B cell (primary cell): ENCODE measurements at regions not wholly inside any gene's neighbourhood (a gene's known extent, or its start where the extent isn't known, plus 50 kb on each side); places are given as distances from the start of the nearest gene placed in this dataset.

ENCODE experiments used
- ATAC-seq: fragments of 200-7000 bp; cut with Tn5 transposase; one replicate; pipeline ENCODE4 v1.10.0; 2021; ENCODE audit warnings: low read depth, mild to moderate bottlenecking, moderate number of reproducible peaks, moderate library complexity
- CTCF ChIA-PET: fragments of 350-600 bp; sonication (Branson Sonifier 250); formaldehyde crosslinking; loops from one replicate; lab custom pipeline; 2021; ENCODE audit warnings: antibody characterized with exemption, inconsistent platforms; lab: Charles Lee
- POLR2A ChIA-PET: fragments of 350-600 bp; sonication (Branson Sonifier 250); formaldehyde crosslinking; loops from one replicate; lab custom pipeline; 2021; ENCODE audit warnings: antibody characterized with exemption; lab: Charles Lee
- DNase-seq: peaks from one replicate; pipeline ENCODE4 v3.0.0; 2013
- H2AFZ ChIP-seq: 2 replicates; pipeline ENCODE4 v1.6.1; 2012; ENCODE audit warnings: mild to moderate bottlenecking, low read depth, low read length; ENCODE audit not compliant: insufficient read depth, poor library complexity, severe bottlenecking
- H3K27ac ChIP-seq, 2 donors: 1 replicate in 1 of 2; 2 replicates in 1 of 2; pipeline ENCODE4 v1.5.1; 2012 to 2013; ENCODE audit warnings: low read length in 2 of 2, mild to moderate bottlenecking in 2 of 2, moderate library complexity in 1 of 2
- H3K27me3 ChIP-seq, 4 experiments: fragments of 200-600 bp in 1 of 4; sonication (generic) in 1 of 4; replicated peaks in 1 of 4; 1 replicate in 2 of 4; 2 replicates in 2 of 4; pipeline versions ENCODE4 v1.6.1 to v1.7.0; 2013 to 2016; ENCODE audit warnings: low read length in 3 of 4, mild to moderate bottlenecking in 2 of 4, mixed read lengths in 1 of 4, moderate library complexity in 1 of 4; ENCODE audit not compliant: insufficient read depth in 4 of 4, control insufficient read depth in 3 of 4; ENCODE audit errors: control extremely low read depth in 1 of 4
- H3K36me3 ChIP-seq, 2 experiments: replicated peaks in 1 of 2; 1 replicate in 1 of 2; 2 replicates in 1 of 2; pipeline versions ENCODE4 v1.6.1 to v1.7.1; 2013; ENCODE audit warnings: low read length in 1 of 2; ENCODE audit not compliant: insufficient read depth in 2 of 2, control insufficient read depth in 1 of 2; ENCODE audit errors: control extremely low read depth in 1 of 2, extremely low read depth in 1 of 2
- H3K4me1 ChIP-seq, 2 donors: fragments of 200-600 bp in 1 of 2; sonication (generic) in 1 of 2; 1 replicate in 1 of 2; 2 replicates in 1 of 2; pipeline versions ENCODE4 v1.5.1 to v1.6.1; 2013 to 2017; ENCODE audit warnings: low read length in 2 of 2; ENCODE audit not compliant: control insufficient read depth in 2 of 2, insufficient read depth in 2 of 2
- H3K4me2 ChIP-seq: replicated peaks from 2 replicates; pipeline ENCODE3; 2012; ENCODE audit warnings: mild to moderate bottlenecking, low read depth, low read length; ENCODE audit not compliant: poor library complexity, severe bottlenecking
- H3K4me3 ChIP-seq, 5 experiments: fragments of 200-600 bp in 1 of 5; sonication (generic) in 1 of 5; 1 replicate in 3 of 5; 2 replicates in 2 of 5; pipeline versions ENCODE4 v1.5.1 to v1.7.0; 2011 to 2016; ENCODE audit warnings: low read length in 4 of 5, mild to moderate bottlenecking in 4 of 5, low read depth in 2 of 5, control low read depth in 1 of 5, moderate library complexity in 1 of 5; ENCODE audit not compliant: insufficient read depth in 1 of 5; ENCODE audit errors: control extremely low read depth in 1 of 5, extremely low read depth in 1 of 5
- H3K79me2 ChIP-seq: fragments of 200-600 bp; sonication (generic); one replicate; pipeline ENCODE4 v1.6.0; 2016; ENCODE audit warnings: low read length; ENCODE audit not compliant: control insufficient read depth, insufficient read depth
- H3K9ac ChIP-seq: fragments of 200-600 bp; sonication (generic); 2 replicates; pipeline ENCODE4 v1.6.1; 2017; ENCODE audit warnings: mild to moderate bottlenecking, low read length, moderate library complexity
- H3K9me3 ChIP-seq, 3 donors: one replicate each; pipeline versions ENCODE4 v1.6.1 to v1.7.1; 2013; ENCODE audit warnings: low read length in 2 of 3; ENCODE audit not compliant: control insufficient read depth in 2 of 3, insufficient read depth in 1 of 3; ENCODE audit errors: control extremely low read depth in 1 of 3
- H4K20me1 ChIP-seq: 2 replicates; pipeline ENCODE4 v1.6.0; 2012; ENCODE audit warnings: mild to moderate bottlenecking, low read length; ENCODE audit not compliant: insufficient read depth, control insufficient read depth, poor library complexity, severe bottlenecking
- H3K27ac Mint-ChIP-seq: one replicate; pipeline ENCODE4 v1.8.0; 2021; ENCODE audit warnings: mixed read lengths
- H3K27me3 Mint-ChIP-seq: one replicate; pipeline ENCODE4 v1.8.0; 2021; ENCODE audit warnings: mixed read lengths
- H3K4me1 Mint-ChIP-seq: one replicate; pipeline ENCODE4 v1.8.0; 2021; ENCODE audit warnings: mixed read lengths
- H3K4me3 Mint-ChIP-seq: one replicate; pipeline ENCODE4 v1.8.0; 2021; ENCODE audit warnings: mixed read lengths
- H3K9me3 Mint-ChIP-seq: one replicate; pipeline ENCODE4 v1.8.0; 2022; ENCODE audit warnings: mixed read lengths; ENCODE audit not compliant: insufficient read depth
- EZH2 ChIP-seq: IDR thresholded peaks from 2 replicates; pipeline ENCODE4 v1.6.1; 2012; ENCODE audit warnings: borderline replicate concordance, low read depth, mild to moderate bottlenecking, moderate library complexity, low read length; ENCODE audit not compliant: insufficient read depth, poor library complexity, severe bottlenecking
- WGBS: methylation state at CpG from one replicate; pipeline ENCODE4 v1.1.5; 2013; ENCODE audit warnings: missing lambda C conversion rate; ENCODE audit not compliant: insufficient coverage; 5-methylcytosine and 5-hydroxymethylcytosine counted together
- intact Hi-C: fragments of 100-400 bp; cut with micrococcal nuclease; formaldehyde crosslinking; loops from one replicate; pipeline ENCODE4 v1.10.0; 2022
- TF ChIP-seq, protein P1 (sequence below): fragments of 200-600 bp; IDR thresholded peaks from one replicate; pipeline ENCODE4 v1.8.0; 2022; ENCODE audit warnings: antibody characterized with exemption, mild to moderate bottlenecking

DNA sequence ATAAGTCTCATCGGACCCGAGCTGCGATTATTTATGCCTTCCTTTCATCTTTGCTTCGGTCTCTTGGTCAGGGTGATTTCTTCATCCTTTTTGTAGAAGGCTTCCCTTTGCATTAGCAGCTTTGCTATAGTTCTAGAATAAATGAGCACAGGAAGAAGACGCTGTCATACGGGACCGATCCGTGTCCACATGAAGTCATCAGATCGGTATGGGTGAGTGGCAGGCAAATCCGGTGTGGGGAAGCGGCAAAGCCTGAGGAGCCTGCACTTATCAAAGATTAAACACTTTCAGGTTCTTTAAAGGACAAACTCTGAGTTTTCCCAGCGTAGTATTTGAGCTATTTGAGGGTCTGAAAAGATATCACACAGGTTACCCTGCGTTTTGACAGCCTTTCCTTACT, 119.3 kb downstream of the IRS2 start:
- Histone ChIP-seq H3K4me2 (no peak overlapping the region), H2AFZ (no peak overlapping the region), H3K9ac (no peak overlapping the region), H4K20me1 (no peaks in the 10 kb centered on the region), H3K27me3 (no peaks in the 10 kb centered on the region), H3K79me2 (no peaks in the 10 kb centered on the region), H3K27ac (no peak overlapping the region), H3K4me3 (no peak overlapping the region), H3K36me3 (no peaks in the 10 kb centered on the region), H3K4me1 (no peaks in the 10 kb centered on the region), H3K9me3 (peaks cover 0 to 3% (median 0%) of the 10 kb centered on the region in 3 donors)
- ChIA-PET CTCF (no interaction called here), POLR2A (no interaction called here)
- 89% methylated on average over 11 of the region's 13 CpGs for WGBS
- Mint-ChIP-seq H3K9me3 (peaks cover 3% of the 10 kb centered on the region), H3K4me1 (no peaks in the 10 kb centered on the region), H3K27me3 (no peaks in the 10 kb centered on the region), H3K4me3 (no peak overlapping the region), H3K27ac (no peak overlapping the region)
- DNase-seq (no peak), ATAC-seq (no peak)
- TF ChIP-seq EZH2, result no peak
- TF ChIP-seq, protein P1, sequence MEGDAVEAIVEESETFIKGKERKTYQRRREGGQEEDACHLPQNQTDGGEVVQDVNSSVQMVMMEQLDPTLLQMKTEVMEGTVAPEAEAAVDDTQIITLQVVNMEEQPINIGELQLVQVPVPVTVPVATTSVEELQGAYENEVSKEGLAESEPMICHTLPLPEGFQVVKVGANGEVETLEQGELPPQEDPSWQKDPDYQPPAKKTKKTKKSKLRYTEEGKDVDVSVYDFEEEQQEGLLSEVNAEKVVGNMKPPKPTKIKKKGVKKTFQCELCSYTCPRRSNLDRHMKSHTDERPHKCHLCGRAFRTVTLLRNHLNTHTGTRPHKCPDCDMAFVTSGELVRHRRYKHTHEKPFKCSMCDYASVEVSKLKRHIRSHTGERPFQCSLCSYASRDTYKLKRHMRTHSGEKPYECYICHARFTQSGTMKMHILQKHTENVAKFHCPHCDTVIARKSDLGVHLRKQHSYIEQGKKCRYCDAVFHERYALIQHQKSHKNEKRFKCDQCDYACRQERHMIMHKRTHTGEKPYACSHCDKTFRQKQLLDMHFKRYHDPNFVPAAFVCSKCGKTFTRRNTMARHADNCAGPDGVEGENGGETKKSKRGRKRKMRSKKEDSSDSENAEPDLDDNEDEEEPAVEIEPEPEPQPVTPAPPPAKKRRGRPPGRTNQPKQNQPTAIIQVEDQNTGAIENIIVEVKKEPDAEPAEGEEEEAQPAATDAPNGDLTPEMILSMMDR, result no peak
- intact Hi-C loops, result no loop called here

DNA sequence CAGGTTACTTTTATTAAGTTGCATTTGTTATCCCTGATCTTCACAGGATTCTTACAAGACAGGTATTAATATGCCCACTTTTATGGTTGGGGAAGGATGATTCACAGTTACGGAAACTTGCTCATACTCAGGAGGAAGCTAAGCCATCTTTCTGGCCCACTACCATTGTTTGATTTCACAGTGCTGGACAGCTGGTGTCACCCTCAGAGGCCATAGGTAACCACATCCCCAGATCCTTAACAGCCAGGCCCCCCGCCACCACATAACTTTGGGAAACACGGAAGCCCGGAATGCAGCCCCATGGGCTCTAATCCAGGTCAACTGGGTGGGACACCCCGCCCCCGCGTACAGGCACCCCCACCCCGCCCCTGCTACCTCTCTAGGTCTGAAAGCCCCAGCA, 119.7 kb downstream of the IRS2 start:
- ATAC-seq, result no peak

More for the DNA sequence above, 119.7 kb downstream of the IRS2 start:
- no peak overlapping the region for H3K4me2 ChIP-seq
- no peak overlapping the region for H3K27ac ChIP-seq
- Mint-ChIP-seq H3K27me3 (no peaks in the 10 kb centered on the region), H3K9me3 (peaks cover 3% of the 10 kb centered on the region), H3K4me3 (no peak overlapping the region), H3K27ac (no peak overlapping the region), H3K4me1 (no peaks in the 10 kb centered on the region)
- no peaks in the 10 kb centered on the region for H3K27me3 ChIP-seq
- ChIA-PET POLR2A (no interaction called here), CTCF (no interaction called here)
- no peaks in the 10 kb centered on the region for H3K4me1 ChIP-seq
- no peaks in the 10 kb centered on the region for H4K20me1 ChIP-seq
- 84% methylated on average over 7 of the region's 8 CpGs for WGBS
- intact Hi-C loops, result no loop called here
- no peaks in the 10 kb centered on the region for H3K36me3 ChIP-seq
- DNase-seq, result no peak
- H3K9ac ChIP-seq, result no peak overlapping the region
- no peak overlapping the region for H3K4me3 ChIP-seq
- no peak overlapping the region for H2AFZ ChIP-seq
- no peaks in the 10 kb centered on the region for H3K79me2 ChIP-seq
- H3K9me3 ChIP-seq, result peaks cover 0 to 3% (median 0%) of the 10 kb centered on the region in 3 donors
- TF ChIP-seq EZH2, result no peak
- TF ChIP-seq, protein P1, result no peak
